HG03457 (cell line): ENCODE measurements at regions not wholly inside any gene's neighbourhood (a gene's known extent, or its start where the extent isn't known, plus 50 kb on each side); places are given as distances from the start of the nearest gene placed in this dataset.

Experiments
- ATAC-seq: cut with Tn5 transposase; IDR thresholded peaks from one replicate; pipeline ENCODE4 v1.9.1; 2021; ENCODE audit warnings: moderate number of reproducible peaks; ENCODE audit not compliant: unreplicated experiment

- no peak for ATAC-seq
Measured at GRCh38 chr1:112262316-112262715, 133.7 kb upstream of the CTTNBP2NL start.

- no peak for ATAC-seq
Measured at GRCh38 chr1:112263042-112263441, 133.0 kb upstream of the CTTNBP2NL start.

GRCh38 chr1:112263453-112263852 lies 132.6 kb upstream of the CTTNBP2NL start:
- no peak for ATAC-seq

GRCh38 chr1:112264010-112264409 lies 132.0 kb upstream of the CTTNBP2NL start:
- ATAC-seq = no peak

GRCh38 chr1:112264553-112264952 lies 131.5 kb upstream of the CTTNBP2NL start:
- ATAC-seq = no peak

GRCh38 chr1:112265931-112266330 lies 130.1 kb upstream of the CTTNBP2NL start:
- no peak for ATAC-seq

- no peak for ATAC-seq
Measured at GRCh38 chr1:112267206-112267605, 128.8 kb upstream of the CTTNBP2NL start.

- ATAC-seq = no peak
Measured at GRCh38 chr1:112267929-112268328, 128.1 kb upstream of the CTTNBP2NL start.

GRCh38 chr1:112268408-112268807 lies 127.6 kb upstream of the CTTNBP2NL start:
- ATAC-seq = no peak

GRCh38 chr1:112271270-112271669 lies 124.7 kb upstream of the CTTNBP2NL start:
- ATAC-seq = no peak

GRCh38 chr1:112272101-112272772 lies 123.8 kb upstream of the CTTNBP2NL start:
- ATAC-seq = no peak

GRCh38 chr1:112284796-112285195 lies 111.2 kb upstream of the CTTNBP2NL start:
- no peak for ATAC-seq

GRCh38 chr1:112285316-112285715 lies 110.7 kb upstream of the CTTNBP2NL start:
- no peak for ATAC-seq

GRCh38 chr1:112285746-112286145 lies 110.3 kb upstream of the CTTNBP2NL start:
- no peak for ATAC-seq

GRCh38 chr1:112296908-112297307 lies 99.1 kb upstream of the CTTNBP2NL start:
- ATAC-seq = no peak

- ATAC-seq = no peak
Measured at GRCh38 chr1:112297536-112297935, 98.5 kb upstream of the CTTNBP2NL start.

- no peak for ATAC-seq
Measured at GRCh38 chr1:112298558-112298957, 97.5 kb upstream of the CTTNBP2NL start.

- ATAC-seq = no peak
Measured at GRCh38 chr1:112304126-112304525, 91.9 kb upstream of the CTTNBP2NL start.

GRCh38 chr1:112304612-112305011 lies 91.4 kb upstream of the CTTNBP2NL start:
- ATAC-seq = no peak

- no peak for ATAC-seq
Measured at GRCh38 chr1:112307930-112308591, 88.0 kb upstream of the CTTNBP2NL start.

- ATAC-seq = no peak
Measured at GRCh38 chr1:112308716-112309115, 87.3 kb upstream of the CTTNBP2NL start.

- ATAC-seq = no peak
Measured at GRCh38 chr1:112309499-112309898, 86.5 kb upstream of the CTTNBP2NL start.

- no peak for ATAC-seq
Measured at GRCh38 chr1:112312315-112312714, 83.7 kb upstream of the CTTNBP2NL start.
